Neural cell (in vitro differentiated cells): ENCODE measurements at regions not wholly inside any gene's neighbourhood (a gene's known extent, or its start where the extent isn't known, plus 50 kb on each side); places are given as distances from the start of the nearest gene placed in this dataset.

Source experiments
- H2AFZ ChIP-seq: fragments of 200-600, 300-800 bp; sonication (generic), shearing (Covaris generic); 2 replicates; pipeline ENCODE4 v1.6.0; 2014; ENCODE audit warnings: low read depth, mild to moderate bottlenecking, antibody characterized with exemption, low read length, moderate library complexity
- H3F3A ChIP-seq: fragments of 200-600 bp; shearing (Covaris generic); 2 replicates; pipeline ENCODE4 v1.6.1; 2016; ENCODE audit warnings: mild to moderate bottlenecking, moderate library complexity, mixed read lengths, antibody characterized with exemption, low read length; ENCODE audit not compliant: insufficient read depth, poor library complexity, severe bottlenecking
- H3K27ac ChIP-seq: fragments of 200-600, 300-800 bp; sonication (generic), shearing (Covaris generic); 2 replicates; pipeline ENCODE4 v1.5.1; 2014; ENCODE audit warnings: mild to moderate bottlenecking, low read length, moderate library complexity
- H3K27me3 ChIP-seq: fragments of 300-800, 200-600 bp; sonication (generic), shearing (Covaris generic); 2 replicates; pipeline ENCODE4 v1.6.0; 2014; ENCODE audit warnings: mild to moderate bottlenecking, low read depth, low read length, moderate library complexity; ENCODE audit not compliant: insufficient read depth
- H3K36me3 ChIP-seq: fragments of 300-800, 200-600 bp; sonication (generic), shearing (Covaris generic); 2 replicates; pipeline ENCODE4 v1.5.1; 2014; ENCODE audit warnings: mild to moderate bottlenecking, antibody characterized with exemption, low read length, moderate library complexity; ENCODE audit not compliant: insufficient read depth
- H3K4me2 ChIP-seq: fragments of 300-800, 200-600 bp; sonication (generic), shearing (Covaris generic); 2 replicates; pipeline ENCODE4 v1.6.0; 2014; ENCODE audit warnings: mild to moderate bottlenecking, low read length
- H3K4me3 ChIP-seq: fragments of 300-800, 200-600 bp; sonication (generic), shearing (Covaris generic); 2 replicates; pipeline ENCODE4 v1.5.1; 2014; ENCODE audit warnings: mild to moderate bottlenecking, low read length, moderate library complexity
- H3K79me2 ChIP-seq: fragments of 200-600 bp; shearing (Covaris generic); replicated peaks from 2 replicates; pipeline ENCODE4 v1.6.0; 2014; ENCODE audit warnings: mild to moderate bottlenecking, low read length, moderate library complexity; ENCODE audit not compliant: insufficient read depth
- H3K9ac ChIP-seq: fragments of 300-800, 200-600 bp; sonication (generic), shearing (Covaris generic); 2 replicates; pipeline ENCODE4 v1.6.1; 2016; ENCODE audit warnings: mild to moderate bottlenecking, low read length, mixed read lengths
- H3K9me2 ChIP-seq: fragments of 200-600 bp; shearing (Covaris generic); 2 replicates; pipeline ENCODE4 v1.6.1; 2016; ENCODE audit warnings: mild to moderate bottlenecking, low read length, mixed read lengths; ENCODE audit not compliant: insufficient read depth
- H3K9me3 ChIP-seq: fragments of 200-600, 300-800 bp; sonication (generic), shearing (Covaris generic); 2 replicates; pipeline ENCODE4 v1.6.1; 2016; ENCODE audit warnings: mild to moderate bottlenecking, mixed run types, low read length, moderate library complexity, mixed read lengths
- H4K20me1 ChIP-seq: fragments of 200-600 bp; shearing (Covaris generic); 2 replicates; pipeline ENCODE4 v1.6.1; 2016; ENCODE audit warnings: mild to moderate bottlenecking, mixed run types; ENCODE audit not compliant: insufficient read depth
- EP300 ChIP-seq: fragments of 450-650 bp; conservative IDR thresholded peaks from 2 replicates; pipeline ENCODE4 v1.6.1; 2014; ENCODE audit warnings: antibody characterized with exemption, mild to moderate bottlenecking, moderate library complexity; ENCODE audit not compliant: poor library complexity, severe bottlenecking
- EZH2 ChIP-seq: fragments of 200-600, 300-800 bp; shearing (Covaris generic), sonication (generic); IDR thresholded peaks from 2 replicates; pipeline ENCODE4 v1.6.1; 2014; ENCODE audit warnings: antibody characterized with exemption, low read length, borderline replicate concordance, mild to moderate bottlenecking; ENCODE audit not compliant: insufficient read depth, poor library complexity, severe bottlenecking
- MXI1 ChIP-seq: fragments of 450-650 bp; conservative IDR thresholded peaks from 2 replicates; pipeline ENCODE4 v1.6.1; 2014; ENCODE audit warnings: antibody characterized with exemption, mild to moderate bottlenecking; ENCODE audit not compliant: poor library complexity, severe bottlenecking
- POLR2AphosphoS5 ChIP-seq: IDR thresholded peaks from 2 replicates; pipeline ENCODE4 v1.6.1; 2012
- RAD21 ChIP-seq: fragments of 450-650 bp; conservative IDR thresholded peaks from 2 replicates; pipeline ENCODE4 v1.6.1; 2014; ENCODE audit warnings: antibody characterized with exemption, mild to moderate bottlenecking, moderate library complexity
- SMC3 ChIP-seq: fragments of 450-650 bp; conservative IDR thresholded peaks from 2 replicates; pipeline ENCODE4 v1.6.1; 2014; ENCODE audit warnings: antibody characterized with exemption, mild to moderate bottlenecking, moderate library complexity; ENCODE audit not compliant: poor library complexity
- TAF1 ChIP-seq: IDR thresholded peaks from 2 replicates; pipeline ENCODE4 v1.6.1; 2012; ENCODE audit warnings: low read depth
- TF ChIP-seq, protein P1 (sequence below): fragments of 450-650 bp; IDR thresholded peaks from 2 replicates; pipeline ENCODE4 v1.5.1; 2014; ENCODE audit warnings: antibody characterized with exemption, mild to moderate bottlenecking, moderate library complexity; ENCODE audit not compliant: poor library complexity, severe bottlenecking
- TF ChIP-seq, protein P2 (sequence below): IDR thresholded peaks from 2 replicates; pipeline ENCODE4 v1.6.1; 2012; ENCODE audit warnings: borderline replicate concordance

DNA sequence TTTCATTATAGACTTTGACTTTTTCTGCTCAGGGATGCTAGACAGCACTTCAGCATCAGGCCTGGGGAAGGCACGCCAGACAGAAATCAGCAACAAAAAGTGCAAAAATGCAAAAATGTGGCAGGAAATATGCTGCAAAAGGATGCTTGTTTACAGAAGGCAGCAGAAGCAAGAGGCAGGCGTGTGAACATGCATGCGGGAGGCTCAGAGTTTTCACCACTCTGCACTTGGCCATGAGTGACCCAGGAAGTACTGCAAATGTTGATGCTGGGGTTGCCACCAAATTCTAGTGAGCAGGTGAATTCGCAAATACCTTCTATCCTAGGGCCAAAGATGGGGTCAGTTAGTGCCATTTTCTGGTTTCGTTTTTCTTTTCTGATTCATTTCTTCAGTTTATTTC lies 55.5 kb upstream of the ALKAL2 start:
- Histone ChIP-seq H3K4me3 (no peak overlapping the region), H3K79me2 (no peaks in the 10 kb centered on the region), H3K27ac (no peak overlapping the region), H3K36me3 (no peaks in the 10 kb centered on the region), H3K27me3 (no peaks in the 10 kb centered on the region), H3K9ac (no peak overlapping the region), H3F3A (no peaks in the 10 kb centered on the region), H4K20me1 (no peaks in the 10 kb centered on the region), H3K4me2 (no peak overlapping the region), H2AFZ (no peak overlapping the region), H3K9me2 (no peaks in the 10 kb centered on the region), H3K9me3 (peaks cover 5% of the 10 kb centered on the region)
- TF ChIP-seq SMC3, result no peak
- TF ChIP-seq MXI1, result no peak
- TF ChIP-seq POLR2AphosphoS5, result no peak
- TF ChIP-seq TAF1, result no peak

DNA sequence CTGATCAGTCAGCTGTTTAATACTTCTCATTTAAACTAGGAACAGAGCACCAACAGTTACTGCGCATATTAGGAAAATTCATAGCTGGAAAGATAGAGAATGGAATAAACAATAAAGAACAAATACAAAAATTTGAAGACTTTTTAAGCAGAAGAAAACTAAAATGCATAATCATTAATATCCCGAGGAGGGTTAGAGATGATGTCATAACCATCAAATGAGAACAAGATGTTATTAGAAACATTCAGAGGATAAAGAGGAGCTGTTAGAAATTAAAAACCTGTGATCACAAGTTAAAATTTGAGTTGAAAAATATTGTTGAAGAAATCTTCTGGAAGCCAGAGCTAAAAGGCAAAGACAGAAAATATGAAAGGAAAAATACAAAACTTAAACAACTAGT lies 54.0 kb upstream of the ALKAL2 start:
- Histone ChIP-seq H3K27ac (no peak overlapping the region), H3K4me2 (no peak overlapping the region), H3K4me3 (no peak overlapping the region), H3K27me3 (no peaks in the 10 kb centered on the region), H3K36me3 (no peaks in the 10 kb centered on the region), H3F3A (no peaks in the 10 kb centered on the region), H2AFZ (no peak overlapping the region), H4K20me1 (no peaks in the 10 kb centered on the region), H3K9ac (no peak overlapping the region), H3K79me2 (no peaks in the 10 kb centered on the region), H3K9me2 (no peaks in the 10 kb centered on the region), H3K9me3 (peaks cover 5% of the 10 kb centered on the region)
- no peak for TF ChIP-seq EZH2
- no peak for TF ChIP-seq RAD21
- TF ChIP-seq TAF1, result no peak
- no peak for TF ChIP-seq MXI1
- no peak for TF ChIP-seq SMC3
- no peak for TF ChIP-seq EP300
- TF ChIP-seq POLR2AphosphoS5, result no peak
- TF ChIP-seq, protein P1, sequence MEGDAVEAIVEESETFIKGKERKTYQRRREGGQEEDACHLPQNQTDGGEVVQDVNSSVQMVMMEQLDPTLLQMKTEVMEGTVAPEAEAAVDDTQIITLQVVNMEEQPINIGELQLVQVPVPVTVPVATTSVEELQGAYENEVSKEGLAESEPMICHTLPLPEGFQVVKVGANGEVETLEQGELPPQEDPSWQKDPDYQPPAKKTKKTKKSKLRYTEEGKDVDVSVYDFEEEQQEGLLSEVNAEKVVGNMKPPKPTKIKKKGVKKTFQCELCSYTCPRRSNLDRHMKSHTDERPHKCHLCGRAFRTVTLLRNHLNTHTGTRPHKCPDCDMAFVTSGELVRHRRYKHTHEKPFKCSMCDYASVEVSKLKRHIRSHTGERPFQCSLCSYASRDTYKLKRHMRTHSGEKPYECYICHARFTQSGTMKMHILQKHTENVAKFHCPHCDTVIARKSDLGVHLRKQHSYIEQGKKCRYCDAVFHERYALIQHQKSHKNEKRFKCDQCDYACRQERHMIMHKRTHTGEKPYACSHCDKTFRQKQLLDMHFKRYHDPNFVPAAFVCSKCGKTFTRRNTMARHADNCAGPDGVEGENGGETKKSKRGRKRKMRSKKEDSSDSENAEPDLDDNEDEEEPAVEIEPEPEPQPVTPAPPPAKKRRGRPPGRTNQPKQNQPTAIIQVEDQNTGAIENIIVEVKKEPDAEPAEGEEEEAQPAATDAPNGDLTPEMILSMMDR, result no peak
- TF ChIP-seq, protein P2, sequence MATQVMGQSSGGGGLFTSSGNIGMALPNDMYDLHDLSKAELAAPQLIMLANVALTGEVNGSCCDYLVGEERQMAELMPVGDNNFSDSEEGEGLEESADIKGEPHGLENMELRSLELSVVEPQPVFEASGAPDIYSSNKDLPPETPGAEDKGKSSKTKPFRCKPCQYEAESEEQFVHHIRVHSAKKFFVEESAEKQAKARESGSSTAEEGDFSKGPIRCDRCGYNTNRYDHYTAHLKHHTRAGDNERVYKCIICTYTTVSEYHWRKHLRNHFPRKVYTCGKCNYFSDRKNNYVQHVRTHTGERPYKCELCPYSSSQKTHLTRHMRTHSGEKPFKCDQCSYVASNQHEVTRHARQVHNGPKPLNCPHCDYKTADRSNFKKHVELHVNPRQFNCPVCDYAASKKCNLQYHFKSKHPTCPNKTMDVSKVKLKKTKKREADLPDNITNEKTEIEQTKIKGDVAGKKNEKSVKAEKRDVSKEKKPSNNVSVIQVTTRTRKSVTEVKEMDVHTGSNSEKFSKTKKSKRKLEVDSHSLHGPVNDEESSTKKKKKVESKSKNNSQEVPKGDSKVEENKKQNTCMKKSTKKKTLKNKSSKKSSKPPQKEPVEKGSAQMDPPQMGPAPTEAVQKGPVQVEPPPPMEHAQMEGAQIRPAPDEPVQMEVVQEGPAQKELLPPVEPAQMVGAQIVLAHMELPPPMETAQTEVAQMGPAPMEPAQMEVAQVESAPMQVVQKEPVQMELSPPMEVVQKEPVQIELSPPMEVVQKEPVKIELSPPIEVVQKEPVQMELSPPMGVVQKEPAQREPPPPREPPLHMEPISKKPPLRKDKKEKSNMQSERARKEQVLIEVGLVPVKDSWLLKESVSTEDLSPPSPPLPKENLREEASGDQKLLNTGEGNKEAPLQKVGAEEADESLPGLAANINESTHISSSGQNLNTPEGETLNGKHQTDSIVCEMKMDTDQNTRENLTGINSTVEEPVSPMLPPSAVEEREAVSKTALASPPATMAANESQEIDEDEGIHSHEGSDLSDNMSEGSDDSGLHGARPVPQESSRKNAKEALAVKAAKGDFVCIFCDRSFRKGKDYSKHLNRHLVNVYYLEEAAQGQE, result no peak
